B cell (primary cell): ENCODE measurements at regions not wholly inside any gene's neighbourhood (a gene's known extent, or its start where the extent isn't known, plus 50 kb on each side); places are given as distances from the start of the nearest gene placed in this dataset.

Experiments
- EZH2 ChIP-seq: IDR thresholded peaks from 2 replicates; pipeline ENCODE4 v1.6.1; 2012; ENCODE audit warnings: borderline replicate concordance, low read depth, mild to moderate bottlenecking, moderate library complexity, low read length; ENCODE audit not compliant: insufficient read depth, poor library complexity, severe bottlenecking
- TF ChIP-seq, protein P1 (sequence below): fragments of 200-600 bp; IDR thresholded peaks from one replicate; pipeline ENCODE4 v1.8.0; 2022; ENCODE audit warnings: antibody characterized with exemption, mild to moderate bottlenecking

DNA sequence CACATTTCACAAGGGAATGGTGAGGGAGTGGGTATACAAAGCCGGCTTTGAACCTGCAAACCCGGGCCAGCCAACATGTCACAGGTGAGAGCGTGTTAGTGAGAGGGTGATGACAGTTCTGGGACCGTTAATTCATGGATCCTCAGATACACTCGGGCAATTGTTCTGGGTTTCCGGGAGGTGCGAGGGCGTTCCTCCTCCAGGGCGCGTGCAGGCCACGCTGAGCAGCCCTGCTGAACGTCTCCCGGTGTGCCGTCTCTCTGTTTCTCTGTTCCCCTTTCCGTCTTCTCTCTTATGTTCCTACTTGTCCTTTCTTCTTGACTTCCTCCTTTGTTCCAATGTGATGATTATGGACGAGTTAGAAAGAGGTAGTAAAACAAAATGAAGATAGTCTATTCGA is 130.0 kb upstream of the GMDS start:
- no peak for TF ChIP-seq EZH2
- TF ChIP-seq, protein P1, sequence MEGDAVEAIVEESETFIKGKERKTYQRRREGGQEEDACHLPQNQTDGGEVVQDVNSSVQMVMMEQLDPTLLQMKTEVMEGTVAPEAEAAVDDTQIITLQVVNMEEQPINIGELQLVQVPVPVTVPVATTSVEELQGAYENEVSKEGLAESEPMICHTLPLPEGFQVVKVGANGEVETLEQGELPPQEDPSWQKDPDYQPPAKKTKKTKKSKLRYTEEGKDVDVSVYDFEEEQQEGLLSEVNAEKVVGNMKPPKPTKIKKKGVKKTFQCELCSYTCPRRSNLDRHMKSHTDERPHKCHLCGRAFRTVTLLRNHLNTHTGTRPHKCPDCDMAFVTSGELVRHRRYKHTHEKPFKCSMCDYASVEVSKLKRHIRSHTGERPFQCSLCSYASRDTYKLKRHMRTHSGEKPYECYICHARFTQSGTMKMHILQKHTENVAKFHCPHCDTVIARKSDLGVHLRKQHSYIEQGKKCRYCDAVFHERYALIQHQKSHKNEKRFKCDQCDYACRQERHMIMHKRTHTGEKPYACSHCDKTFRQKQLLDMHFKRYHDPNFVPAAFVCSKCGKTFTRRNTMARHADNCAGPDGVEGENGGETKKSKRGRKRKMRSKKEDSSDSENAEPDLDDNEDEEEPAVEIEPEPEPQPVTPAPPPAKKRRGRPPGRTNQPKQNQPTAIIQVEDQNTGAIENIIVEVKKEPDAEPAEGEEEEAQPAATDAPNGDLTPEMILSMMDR, result no peak
